Endothelial cell (in vitro differentiated cells): ENCODE measurements at regions not wholly inside any gene's neighbourhood (a gene's known extent, or its start where the extent isn't known, plus 50 kb on each side); places are given as distances from the start of the nearest gene placed in this dataset.

Experiments
- DNase-seq: peaks from one replicate; pipeline ENCODE4 v3.0.0; 2021; ENCODE audit warnings: low spot score
- H3K27ac Mint-ChIP-seq: one replicate; pipeline ENCODE4 v1.8.0; 2021; ENCODE audit warnings: mixed read lengths, inconsistent platforms; ENCODE audit not compliant: unreplicated experiment
- H3K27me3 Mint-ChIP-seq: one replicate; pipeline ENCODE4 v1.8.0; 2021; ENCODE audit warnings: mild to moderate bottlenecking, moderate library complexity, mixed read lengths, inconsistent platforms; ENCODE audit not compliant: unreplicated experiment
- H3K36me3 Mint-ChIP-seq: one replicate; pipeline ENCODE4 v1.8.0; 2021; ENCODE audit warnings: mild to moderate bottlenecking, low read depth, mixed read lengths, inconsistent platforms; ENCODE audit not compliant: unreplicated experiment
- H3K4me1 Mint-ChIP-seq: one replicate; pipeline ENCODE4 v1.8.0; 2021; ENCODE audit warnings: mild to moderate bottlenecking, mixed read lengths, inconsistent platforms; ENCODE audit not compliant: unreplicated experiment
- H3K4me3 Mint-ChIP-seq: one replicate; pipeline ENCODE4 v1.8.0; 2021; ENCODE audit warnings: mild to moderate bottlenecking, mixed read lengths, inconsistent platforms; ENCODE audit not compliant: unreplicated experiment
- H3K9me3 Mint-ChIP-seq: one replicate; pipeline ENCODE4 v1.8.0; 2021; ENCODE audit warnings: mixed read lengths, inconsistent platforms; ENCODE audit not compliant: unreplicated experiment
- TF ChIP-seq, protein P1 (sequence below): fragments of 200-600 bp; sonication (generic); IDR thresholded peaks from one replicate; pipeline ENCODE4 v1.5.0; 2021; ENCODE audit warnings: antibody characterized with exemption; ENCODE audit not compliant: unreplicated experiment

DNA sequence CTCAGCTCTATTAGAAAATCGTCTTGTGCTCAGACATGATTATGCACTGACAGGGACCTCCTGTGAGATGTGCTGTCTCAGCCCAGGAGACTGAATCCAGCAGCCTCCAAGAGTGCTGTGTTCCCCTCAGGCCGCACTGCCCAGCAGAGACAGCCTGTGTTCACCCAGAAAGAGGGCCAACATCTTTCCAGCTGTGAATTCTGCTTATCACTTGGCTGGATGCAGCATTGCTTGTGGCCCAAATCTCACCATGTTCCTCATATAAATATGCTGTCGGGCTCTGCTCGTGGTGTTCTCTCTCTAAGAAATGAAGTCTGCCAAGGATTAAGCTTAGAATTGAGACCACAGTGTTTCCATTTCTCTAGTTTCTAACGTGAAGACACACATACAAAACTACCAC lies 983.0 kb upstream of the WWC1 start:
- Mint-ChIP-seq H3K27ac (no peak overlapping the region), H3K4me3 (no peak overlapping the region), H3K9me3 (no peaks in the 10 kb centered on the region), H3K27me3 (peaks cover 7% of the 10 kb centered on the region), H3K36me3 (no peaks in the 10 kb centered on the region), H3K4me1 (peaks cover 3% of the 10 kb centered on the region)
- no peak for DNase-seq
- TF ChIP-seq, protein P1, sequence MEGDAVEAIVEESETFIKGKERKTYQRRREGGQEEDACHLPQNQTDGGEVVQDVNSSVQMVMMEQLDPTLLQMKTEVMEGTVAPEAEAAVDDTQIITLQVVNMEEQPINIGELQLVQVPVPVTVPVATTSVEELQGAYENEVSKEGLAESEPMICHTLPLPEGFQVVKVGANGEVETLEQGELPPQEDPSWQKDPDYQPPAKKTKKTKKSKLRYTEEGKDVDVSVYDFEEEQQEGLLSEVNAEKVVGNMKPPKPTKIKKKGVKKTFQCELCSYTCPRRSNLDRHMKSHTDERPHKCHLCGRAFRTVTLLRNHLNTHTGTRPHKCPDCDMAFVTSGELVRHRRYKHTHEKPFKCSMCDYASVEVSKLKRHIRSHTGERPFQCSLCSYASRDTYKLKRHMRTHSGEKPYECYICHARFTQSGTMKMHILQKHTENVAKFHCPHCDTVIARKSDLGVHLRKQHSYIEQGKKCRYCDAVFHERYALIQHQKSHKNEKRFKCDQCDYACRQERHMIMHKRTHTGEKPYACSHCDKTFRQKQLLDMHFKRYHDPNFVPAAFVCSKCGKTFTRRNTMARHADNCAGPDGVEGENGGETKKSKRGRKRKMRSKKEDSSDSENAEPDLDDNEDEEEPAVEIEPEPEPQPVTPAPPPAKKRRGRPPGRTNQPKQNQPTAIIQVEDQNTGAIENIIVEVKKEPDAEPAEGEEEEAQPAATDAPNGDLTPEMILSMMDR: no peak

DNA sequence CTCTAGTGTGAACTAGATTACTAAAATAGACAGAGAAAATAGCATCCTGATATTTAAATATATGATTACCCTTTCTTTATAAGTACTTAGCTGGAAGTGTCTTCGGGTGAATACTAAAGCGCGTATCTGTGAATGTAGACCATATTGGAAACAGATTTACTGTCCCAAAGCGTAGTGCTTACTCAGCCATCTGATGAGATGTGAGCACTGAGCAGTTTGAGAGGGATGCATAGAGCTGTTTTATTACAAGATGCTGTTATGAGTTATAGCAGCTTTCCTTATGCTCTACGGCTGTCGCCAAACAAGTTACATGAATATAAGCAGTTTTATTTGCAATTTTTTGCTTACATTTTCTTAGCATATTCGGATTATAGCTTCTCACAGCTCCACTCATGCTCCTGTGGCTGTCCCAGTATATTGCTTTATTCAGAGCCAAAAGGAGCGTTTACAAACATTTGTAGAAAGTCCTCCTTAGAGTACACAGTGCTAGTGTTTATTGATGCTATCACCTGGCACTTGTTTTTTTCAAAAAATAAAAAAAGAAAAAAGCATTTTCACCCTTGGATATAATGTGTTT lies 981.4 kb upstream of the WWC1 start:
- Mint-ChIP-seq H3K27me3 (peaks cover 7% of the 10 kb centered on the region), H3K9me3 (no peaks in the 10 kb centered on the region), H3K4me3 (no peak overlapping the region), H3K27ac (no peak overlapping the region), H3K36me3 (no peaks in the 10 kb centered on the region), H3K4me1 (peaks cover 3% of the 10 kb centered on the region)
- TF ChIP-seq, protein P1: no peak
- DNase-seq: no peak

DNA sequence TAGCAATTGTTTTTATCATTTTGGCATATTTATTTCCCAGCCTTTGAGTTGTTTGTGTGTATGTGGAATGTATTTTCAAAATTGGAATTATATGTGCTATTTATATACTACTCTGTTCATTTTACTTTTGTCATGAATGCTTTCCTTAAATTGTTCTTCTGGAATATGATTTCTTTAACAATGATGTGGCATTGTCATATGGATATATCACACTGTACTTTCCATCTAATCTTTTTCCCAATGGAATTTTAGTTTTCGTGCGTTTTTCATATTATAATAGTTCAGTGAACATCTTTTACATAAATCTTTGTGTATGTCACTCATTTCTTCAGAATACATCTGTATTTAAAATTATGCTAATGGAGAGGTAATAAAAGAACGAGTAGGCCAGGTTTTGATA lies 980.1 kb upstream of the WWC1 start:
- no peak overlapping the region for H3K4me3 Mint-ChIP-seq
- peaks cover 4% of the 10 kb centered on the region for H3K27me3 Mint-ChIP-seq
- H3K9me3 Mint-ChIP-seq: no peaks in the 10 kb centered on the region
- H3K36me3 Mint-ChIP-seq: no peaks in the 10 kb centered on the region
- TF ChIP-seq, protein P1: no peak
- no peak overlapping the region for H3K27ac Mint-ChIP-seq
- peaks cover 3% of the 10 kb centered on the region for H3K4me1 Mint-ChIP-seq
- DNase-seq: no peak

DNA sequence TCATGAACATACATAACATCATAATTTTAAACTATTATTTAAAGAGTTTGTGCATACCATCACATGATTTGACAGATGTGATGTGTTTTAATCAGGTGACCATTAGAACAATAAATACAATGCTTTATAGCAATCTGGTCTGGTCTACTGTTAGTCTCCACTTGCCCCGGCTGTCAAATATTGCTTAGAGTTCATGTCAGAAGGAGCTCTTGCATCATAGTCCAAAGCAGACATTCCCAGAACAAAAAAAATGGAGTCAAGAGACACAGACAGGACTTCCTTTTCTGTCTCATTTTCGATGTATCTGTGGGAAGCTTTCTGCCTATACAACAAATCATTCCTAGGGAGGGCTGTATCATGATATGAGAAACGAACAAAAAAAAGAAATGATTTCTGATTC lies 979.2 kb upstream of the WWC1 start:
- no peak overlapping the region for H3K4me3 Mint-ChIP-seq
- no peaks in the 10 kb centered on the region for H3K36me3 Mint-ChIP-seq
- TF ChIP-seq, protein P1: no peak
- H3K9me3 Mint-ChIP-seq: no peaks in the 10 kb centered on the region
- H3K27ac Mint-ChIP-seq: no peak overlapping the region
- H3K4me1 Mint-ChIP-seq: peaks cover 3% of the 10 kb centered on the region
- DNase-seq: no peak
- peaks cover under 1% of the 10 kb centered on the region for H3K27me3 Mint-ChIP-seq

DNA sequence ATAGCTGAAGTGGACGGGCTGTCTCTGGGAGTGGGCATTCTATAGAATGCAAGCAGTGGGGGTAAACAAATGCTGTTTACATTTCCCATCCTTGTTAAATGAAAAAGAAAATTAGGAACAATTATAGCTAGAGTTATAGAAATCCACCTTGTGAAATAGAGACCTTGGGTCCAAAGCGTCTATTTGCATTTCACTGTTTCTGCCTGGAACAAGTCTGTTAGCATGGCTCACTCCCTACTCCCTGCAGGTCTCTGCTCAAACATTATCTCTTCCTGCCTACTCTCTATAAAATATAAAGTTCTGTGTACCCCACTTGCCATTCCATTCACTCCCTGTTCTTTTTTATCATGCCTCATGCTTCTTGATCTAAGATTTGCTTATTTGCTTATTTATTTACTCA lies 975.7 kb upstream of the WWC1 start:
- TF ChIP-seq, protein P1: no peak
- Mint-ChIP-seq H3K9me3 (no peaks in the 10 kb centered on the region), H3K27ac (no peak overlapping the region), H3K4me3 (no peak overlapping the region), H3K27me3 (no peaks in the 10 kb centered on the region), H3K36me3 (no peaks in the 10 kb centered on the region), H3K4me1 (peaks cover 8% of the 10 kb centered on the region)
- DNase-seq: no peak
